Thyroid gland (tissue), 4 donors: ENCODE measurements at regions not wholly inside any gene's neighbourhood (a gene's known extent, or its start where the extent isn't known, plus 50 kb on each side); places are given as distances from the start of the nearest gene placed in this dataset.

Experiments
- DNase-seq, 2 donors: peaks; one replicate each; pipeline ENCODE4 v3.0.0-alpha.2; 2019
- H3K27ac ChIP-seq, 3 donors: fragments of 200-600 bp; sonication (generic); 1 replicate in 2 of 3; 2 replicates in 1 of 3; pipeline ENCODE4 v1.5.1; 2016 to 2019; ENCODE audit warnings: mild to moderate bottlenecking in 1 of 3, moderate library complexity in 1 of 3
- H3K27me3 ChIP-seq: fragments of 200-600 bp; sonication (generic); one replicate; pipeline ENCODE4 v1.5.1; 2019
- H3K36me3 ChIP-seq, 2 donors: fragments of 200-600 bp; sonication (generic); one replicate each; pipeline ENCODE4 v1.5.1; 2016 to 2019
- H3K4me1 ChIP-seq, 2 donors: fragments of 200-600 bp; sonication (generic); one replicate each; pipeline ENCODE4 v1.5.1; 2017 to 2019
- H3K4me3 ChIP-seq, 3 donors: fragments of 200-600 bp; sonication (generic); replicated peaks in 1 of 3; 1 replicate in 2 of 3; 2 replicates in 1 of 3; pipeline ENCODE4 v1.5.1; 2016; ENCODE audit warnings: mild to moderate bottlenecking in 1 of 3
- H3K9me3 ChIP-seq: fragments of 200-600 bp; sonication (generic); one replicate; pipeline ENCODE4 v1.5.1; 2017
- POLR2A ChIP-seq, 2 donors: fragments of 450-650 bp; IDR thresholded peaks; one replicate each; pipeline ENCODE4 v1.6.1; 2017; ENCODE audit warnings: antibody characterized with exemption in 2 of 2, mild to moderate bottlenecking in 2 of 2, moderate library complexity in 1 of 2
- WGBS, 2 donors: methylation state at CpG; one replicate each; pipeline ENCODE4 v1.1.5; 2017; 5-methylcytosine and 5-hydroxymethylcytosine counted together
- intact Hi-C: fragments of 100-400 bp; cut with DNase I; formaldehyde crosslinking; loops from one replicate; pipeline ENCODE4 v1.15.1; 2023
- TF ChIP-seq, protein P1 (sequence below), 6 experiments: fragments of 200-600 bp in 3 of 6; fragments of 450-650 bp in 3 of 6; sonication (generic) in 3 of 6; IDR thresholded peaks; one replicate each; pipeline ENCODE4 v1.5.1; 2016 to 2019; ENCODE audit warnings: antibody characterized with exemption in 6 of 6, mild to moderate bottlenecking in 2 of 6, inconsistent platforms in 1 of 6, moderate library complexity in 1 of 6

DNA sequence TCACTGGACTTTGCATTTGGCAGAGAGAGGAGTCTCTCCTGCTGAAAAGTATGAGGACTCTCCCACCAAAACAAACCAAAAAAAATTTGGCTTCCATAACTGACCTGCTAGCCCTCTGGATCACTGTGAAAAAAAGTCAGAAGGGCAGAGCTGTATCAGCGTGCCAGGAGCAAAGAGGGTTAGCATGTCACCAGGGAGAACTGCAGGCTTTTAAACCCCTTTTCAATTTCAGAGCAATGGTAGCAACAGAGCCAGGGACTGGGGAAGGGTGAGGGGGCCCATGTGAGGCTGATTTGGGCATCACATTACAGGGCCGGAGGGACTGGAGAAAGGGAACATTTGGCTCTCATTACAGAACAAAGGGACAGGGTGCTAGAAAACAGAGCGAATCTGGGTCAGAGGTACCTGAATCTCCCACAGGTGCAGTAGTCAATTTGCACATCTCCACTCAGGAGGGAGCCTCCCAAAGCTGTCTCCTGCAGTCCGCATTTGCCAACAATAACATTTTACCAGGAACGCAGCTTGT is 185.7 kb upstream of the EYA4 start:
- intact Hi-C loops: no loop called here
- no peaks in the 10 kb centered on the region for H3K36me3 ChIP-seq
- WGBS, 2 donors: 40 to 44% methylated on average over 5 of the region's 5 CpGs
- no peak overlapping the region for H3K4me3 ChIP-seq
- H3K9me3 ChIP-seq: no peaks in the 10 kb centered on the region
- no peak for DNase-seq
- TF ChIP-seq POLR2A (IDR thresholded peaks at IDR 0.05): no peak
- TF ChIP-seq, protein P1, sequence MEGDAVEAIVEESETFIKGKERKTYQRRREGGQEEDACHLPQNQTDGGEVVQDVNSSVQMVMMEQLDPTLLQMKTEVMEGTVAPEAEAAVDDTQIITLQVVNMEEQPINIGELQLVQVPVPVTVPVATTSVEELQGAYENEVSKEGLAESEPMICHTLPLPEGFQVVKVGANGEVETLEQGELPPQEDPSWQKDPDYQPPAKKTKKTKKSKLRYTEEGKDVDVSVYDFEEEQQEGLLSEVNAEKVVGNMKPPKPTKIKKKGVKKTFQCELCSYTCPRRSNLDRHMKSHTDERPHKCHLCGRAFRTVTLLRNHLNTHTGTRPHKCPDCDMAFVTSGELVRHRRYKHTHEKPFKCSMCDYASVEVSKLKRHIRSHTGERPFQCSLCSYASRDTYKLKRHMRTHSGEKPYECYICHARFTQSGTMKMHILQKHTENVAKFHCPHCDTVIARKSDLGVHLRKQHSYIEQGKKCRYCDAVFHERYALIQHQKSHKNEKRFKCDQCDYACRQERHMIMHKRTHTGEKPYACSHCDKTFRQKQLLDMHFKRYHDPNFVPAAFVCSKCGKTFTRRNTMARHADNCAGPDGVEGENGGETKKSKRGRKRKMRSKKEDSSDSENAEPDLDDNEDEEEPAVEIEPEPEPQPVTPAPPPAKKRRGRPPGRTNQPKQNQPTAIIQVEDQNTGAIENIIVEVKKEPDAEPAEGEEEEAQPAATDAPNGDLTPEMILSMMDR (IDR thresholded peaks at IDR 0.05): no peak
- H3K4me1 ChIP-seq: peaks cover 0 to 8% of the 10 kb centered on the region in 2 donors
- H3K27me3 ChIP-seq: no peaks in the 10 kb centered on the region
- peak overlapping the region in 1 of 3 donors; percentile 15 for H3K27ac ChIP-seq

DNA sequence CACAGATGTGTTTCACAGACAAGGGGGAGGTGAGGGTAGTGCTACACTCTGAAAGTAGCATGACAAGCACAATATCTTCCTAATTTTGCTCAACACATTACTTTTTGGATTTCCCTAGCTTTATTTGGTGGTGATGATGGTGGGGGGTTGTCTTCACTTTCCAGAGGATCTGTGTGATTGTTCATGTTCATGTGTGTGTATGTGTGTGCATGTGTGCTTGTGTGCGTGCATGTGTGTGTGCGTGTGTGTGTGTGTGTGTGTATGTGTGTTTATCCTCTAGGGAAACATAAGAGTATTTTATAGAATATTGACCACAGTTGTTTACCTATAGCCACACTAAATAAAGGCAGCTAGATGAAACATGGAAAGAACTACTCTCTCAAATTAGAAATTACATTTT is 183.8 kb upstream of the EYA4 start:
- H3K36me3 ChIP-seq: no peaks in the 10 kb centered on the region
- peaks cover 0 to 8% of the 10 kb centered on the region in 2 donors for H3K4me1 ChIP-seq
- intact Hi-C loops: no loop called here
- no peaks in the 10 kb centered on the region for H3K9me3 ChIP-seq
- H3K4me3 ChIP-seq: no peak overlapping the region
- no peak for DNase-seq
- no peaks in the 10 kb centered on the region for H3K27me3 ChIP-seq
- H3K27ac ChIP-seq: no peak overlapping the region
- TF ChIP-seq POLR2A (IDR thresholded peaks at IDR 0.05): no peak
- TF ChIP-seq, protein P1 (IDR thresholded peaks at IDR 0.05): no peak
- 96 to 99% methylated on average over 2 of the region's 2 CpGs for WGBS, 2 donors

DNA sequence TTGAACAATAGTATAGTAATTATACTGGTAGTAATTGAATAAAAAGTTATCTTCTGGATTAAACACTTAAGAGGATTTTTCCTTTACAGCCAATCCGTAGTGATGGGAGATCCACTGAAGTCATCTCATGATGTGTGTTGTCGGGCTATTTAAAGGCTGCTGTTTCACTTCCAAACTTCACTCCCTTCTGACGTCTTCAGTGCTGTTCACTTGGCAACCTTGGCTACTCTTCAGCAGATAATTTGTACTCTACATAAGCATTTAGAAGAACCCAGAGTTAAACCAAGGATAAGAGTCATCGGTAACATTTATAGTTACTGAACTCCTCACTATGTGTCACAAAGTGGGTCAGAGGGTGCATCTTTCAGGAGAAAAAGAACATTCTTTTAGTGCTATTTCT is 179.1 kb upstream of the EYA4 start:
- no peaks in the 10 kb centered on the region for H3K36me3 ChIP-seq
- H3K27ac ChIP-seq: no peak overlapping the region
- no peaks in the 10 kb centered on the region for H3K9me3 ChIP-seq
- no peaks in the 10 kb centered on the region for H3K27me3 ChIP-seq
- no peak overlapping the region for H3K4me3 ChIP-seq
- WGBS, 2 donors: 76 to 77% methylated on average over 4 of the region's 4 CpGs
- H3K4me1 ChIP-seq: no peaks in the 10 kb centered on the region
- intact Hi-C loops: no loop called here
- no peak for TF ChIP-seq POLR2A (IDR thresholded peaks at IDR 0.05)
- TF ChIP-seq, protein P1 (IDR thresholded peaks at IDR 0.05): no peak
- DNase-seq: no peak

DNA sequence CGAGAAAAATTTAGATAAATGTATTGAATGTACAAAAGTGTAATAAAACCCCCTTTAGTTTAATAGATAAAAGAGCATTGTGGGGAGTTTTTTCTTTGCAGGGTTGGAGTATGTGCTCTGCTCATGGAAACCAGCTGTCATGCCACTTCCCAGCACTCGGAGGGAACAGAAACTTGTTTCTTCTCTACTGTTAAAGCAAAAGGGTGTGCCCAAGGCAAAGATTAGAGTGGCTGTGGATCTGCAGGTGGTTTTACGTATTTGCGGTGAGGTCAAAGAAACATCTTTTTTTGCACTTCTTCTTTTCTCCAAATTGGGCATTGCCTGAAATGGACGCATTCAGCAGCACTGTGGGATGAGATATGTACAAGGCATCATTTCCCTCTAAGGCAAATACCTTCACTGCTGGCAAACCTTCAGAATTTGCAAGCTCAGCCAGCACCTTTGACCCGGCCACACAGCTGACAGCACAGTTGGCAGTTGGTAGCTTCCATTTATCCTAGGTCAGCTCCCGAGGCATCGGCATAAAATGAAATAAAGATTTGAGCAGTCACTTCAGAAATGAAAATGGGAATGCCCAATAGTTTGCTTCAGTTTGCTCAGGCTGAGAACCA is 178.4 kb upstream of the EYA4 start:
- Histone ChIP-seq H3K27ac (no peak overlapping the region), H3K4me3 (no peak overlapping the region), H3K36me3 (no peaks in the 10 kb centered on the region), H3K4me1 (no peaks in the 10 kb centered on the region), H3K9me3 (no peaks in the 10 kb centered on the region), H3K27me3 (no peaks in the 10 kb centered on the region)
- intact Hi-C loops: no loop called here
- WGBS, 2 donors: 83 to 87% methylated on average over 8 of the region's 8 CpGs
- no peak for DNase-seq
- TF ChIP-seq, protein P1 (IDR thresholded peaks at IDR 0.05): no peak
- no peak for TF ChIP-seq POLR2A (IDR thresholded peaks at IDR 0.05)

DNA sequence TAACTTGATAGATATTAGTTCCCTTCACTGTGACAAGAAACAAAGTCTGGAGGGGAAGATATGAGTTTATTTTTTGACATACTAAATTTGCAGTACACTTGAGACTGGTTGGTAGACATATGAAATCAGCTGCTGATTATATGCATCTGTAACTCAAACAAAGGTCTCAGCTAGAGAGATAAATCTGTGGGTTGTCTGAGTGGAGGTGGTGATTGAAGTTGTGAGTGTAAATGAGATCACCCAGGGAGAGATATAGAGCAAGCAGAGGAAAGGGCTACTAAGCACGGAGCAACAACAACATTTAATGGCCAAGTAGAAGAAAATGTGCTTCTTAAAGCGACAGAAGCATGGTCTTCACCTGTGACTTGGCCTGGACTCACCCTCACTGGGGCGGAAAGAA is 173.2 kb upstream of the EYA4 start:
- no peaks in the 10 kb centered on the region for H3K9me3 ChIP-seq

More for the DNA sequence above, 173.2 kb upstream of the EYA4 start:
- no peak for DNase-seq
- peaks cover 0 to 6% of the 10 kb centered on the region in 2 donors for H3K4me1 ChIP-seq
- no peak overlapping the region for H3K27ac ChIP-seq
- no peak overlapping the region for H3K4me3 ChIP-seq
- H3K27me3 ChIP-seq: no peaks in the 10 kb centered on the region
- TF ChIP-seq, protein P1 (IDR thresholded peaks at IDR 0.05): no peak
- TF ChIP-seq POLR2A (IDR thresholded peaks at IDR 0.05): no peak
- H3K36me3 ChIP-seq: no peaks in the 10 kb centered on the region
- 72 to 75% methylated on average over 3 of the region's 3 CpGs for WGBS, 2 donors
- intact Hi-C loops: no loop called here
